ENCODE measurements at regions not wholly inside any gene's neighbourhood (a gene's known extent, or its start where the extent isn't known, plus 50 kb on each side); places are given as distances from the start of the nearest gene placed in this dataset.

DNA sequence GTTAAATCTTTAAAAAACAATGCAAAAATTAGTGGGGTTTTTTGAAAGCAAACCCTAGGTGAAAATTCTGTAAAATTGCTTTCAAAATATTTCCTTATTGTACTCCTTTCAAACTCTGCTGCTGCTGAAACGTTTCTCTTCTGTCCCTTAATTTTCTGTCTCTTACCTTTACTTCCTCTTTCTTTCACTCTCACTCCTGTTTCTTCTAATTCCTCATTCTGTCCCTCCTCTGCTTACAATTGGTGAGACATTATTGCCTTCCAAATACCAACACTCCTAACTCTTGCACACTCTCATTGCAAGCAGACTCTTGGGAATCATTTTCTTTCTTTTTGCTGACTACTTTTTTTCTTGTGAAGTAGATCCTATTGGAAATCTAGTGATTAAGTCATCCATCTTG is 685.6 kb upstream of the SLITRK1 start:
- no peak overlapping the region for H3K27ac ChIP-seq
- no peak overlapping the region for H3K4me3 ChIP-seq
- H3K4me1 ChIP-seq: no peaks in the 10 kb centered on the region

GRCh38 chr13:84566780-84567179 is 684.5 kb upstream of the SLITRK1 start:
- H3K4me3 ChIP-seq: no peak overlapping the region
- no peaks in the 10 kb centered on the region for H3K27me3 ChIP-seq (ENCODE audit: low read depth)
- ATAC-seq (no peak), DNase-seq (no peak)
- H3K27ac ChIP-seq: no peak overlapping the region
- no peaks in the 10 kb centered on the region for H3K36me3 ChIP-seq
- no peaks in the 10 kb centered on the region for H3K4me1 ChIP-seq
- no peaks in the 10 kb centered on the region for H3K9me3 ChIP-seq
- no peak for TF ChIP-seq CTCF (IDR thresholded peaks at IDR 0.05)
- intact Hi-C loops (cut with DNase I): no loop called here

More for the DNA sequence above, 685.6 kb upstream of the SLITRK1 start:
- DNase-seq (no peak), ATAC-seq (no peak)
- intact Hi-C loops (cut with DNase I): no loop called here
- H3K9me3 ChIP-seq: no peaks in the 10 kb centered on the region
- no peaks in the 10 kb centered on the region for H3K27me3 ChIP-seq (ENCODE audit: low read depth)
- H3K36me3 ChIP-seq: no peaks in the 10 kb centered on the region
- no peak for TF ChIP-seq CTCF (IDR thresholded peaks at IDR 0.05)

- DNase-seq (no peak), ATAC-seq (no peak)
- no peaks in the 10 kb centered on the region for H3K4me1 ChIP-seq
- no peak for TF ChIP-seq CTCF (IDR thresholded peaks at IDR 0.05)
- intact Hi-C loops (cut with DNase I): no loop called here
- no peaks in the 10 kb centered on the region for H3K27me3 ChIP-seq (ENCODE audit: low read depth)
- no peak overlapping the region for H3K4me3 ChIP-seq
- no peak overlapping the region for H3K27ac ChIP-seq
- no peaks in the 10 kb centered on the region for H3K9me3 ChIP-seq
- H3K36me3 ChIP-seq: no peaks in the 10 kb centered on the region
These were observed 681.3 kb upstream of the SLITRK1 start for GRCh38 chr13:84563611-84564010.

- DNase-seq (no peak), ATAC-seq (no peak)
- intact Hi-C loops (cut with DNase I): no loop called here
- Histone ChIP-seq H3K9me3 (no peaks in the 10 kb centered on the region), H3K27ac (no peak overlapping the region), H3K4me3 (no peak overlapping the region), H3K27me3 (ENCODE audit: low read depth) (no peaks in the 10 kb centered on the region), H3K36me3 (no peaks in the 10 kb centered on the region), H3K4me1 (no peaks in the 10 kb centered on the region)
- no peak for TF ChIP-seq CTCF (IDR thresholded peaks at IDR 0.05)
These were observed 671.0 kb upstream of the SLITRK1 start for GRCh38 chr13:84553227-84553626.

GRCh38 chr13:84543962-84544361 is 661.7 kb upstream of the SLITRK1 start:
- H3K27ac ChIP-seq: no peak overlapping the region
- ATAC-seq (no peak), DNase-seq (no peak)
- no peaks in the 10 kb centered on the region for H3K4me1 ChIP-seq
- H3K36me3 ChIP-seq: no peaks in the 10 kb centered on the region
- no peaks in the 10 kb centered on the region for H3K9me3 ChIP-seq
- H3K27me3 ChIP-seq (ENCODE audit: low read depth): no peaks in the 10 kb centered on the region
- intact Hi-C loops (cut with DNase I): no loop called here
- no peak for TF ChIP-seq CTCF (IDR thresholded peaks at IDR 0.05)
- H3K4me3 ChIP-seq: no peak overlapping the region

GRCh38 chr13:84542348-84542747 is 660.1 kb upstream of the SLITRK1 start:
- no peak for DNase-seq
- Histone ChIP-seq H3K27me3 (ENCODE audit: low read depth) (no peaks in the 10 kb centered on the region), H3K27ac (no peak overlapping the region), H3K4me1 (no peaks in the 10 kb centered on the region), H3K9me3 (no peaks in the 10 kb centered on the region), H3K4me3 (no peak overlapping the region), H3K36me3 (no peaks in the 10 kb centered on the region)
- intact Hi-C loops (cut with DNase I): no loop called here
- ATAC-seq: no peak
- no peak for TF ChIP-seq CTCF (IDR thresholded peaks at IDR 0.05)
